ENCODE measurements at regions not wholly inside any gene's neighbourhood (a gene's known extent, or its start where the extent isn't known, plus 50 kb on each side); places are given as distances from the start of the nearest gene placed in this dataset.

DNA sequence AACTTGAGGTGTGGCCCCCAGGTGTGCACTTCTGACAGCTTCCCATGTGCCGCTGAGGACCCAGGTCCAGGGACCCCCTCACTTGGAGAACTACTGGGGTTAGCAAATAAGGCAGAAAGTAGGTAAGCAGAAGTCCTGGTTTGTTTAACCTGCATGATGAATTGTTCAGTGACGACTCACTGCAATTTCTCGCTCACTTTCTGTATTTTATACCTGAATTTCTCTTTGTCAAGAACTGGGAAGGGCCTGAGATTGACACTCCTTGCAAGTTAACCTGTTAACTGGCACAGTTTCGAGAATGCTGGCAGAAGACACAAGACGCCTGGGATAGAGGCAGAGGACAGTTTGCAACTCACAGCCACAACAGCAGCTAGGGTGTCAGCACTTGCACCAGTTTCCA, 164.5 kb upstream of the NCK2 start:
- peaks cover 59% of the 10 kb centered on the region for H3K4me1 Mint-ChIP-seq (ENCODE audit: low read depth)
- no peaks in the 10 kb centered on the region for H3K9me3 Mint-ChIP-seq
- H3K27ac Mint-ChIP-seq: no peak overlapping the region
- H3K36me3 Mint-ChIP-seq (ENCODE audit: low read depth): no peaks in the 10 kb centered on the region
- H3K27me3 Mint-ChIP-seq: no peaks in the 10 kb centered on the region
- no peak overlapping the region for H3K4me3 Mint-ChIP-seq

GRCh38 chr2:105578166-105578565, 166.5 kb upstream of the NCK2 start:
- Mint-ChIP-seq H3K4me3 (no peak overlapping the region), H3K27ac (no peak overlapping the region), H3K36me3 (ENCODE audit: low read depth) (no peaks in the 10 kb centered on the region), H3K9me3 (no peaks in the 10 kb centered on the region), H3K4me1 (ENCODE audit: low read depth) (peaks cover 42% of the 10 kb centered on the region), H3K27me3 (no peaks in the 10 kb centered on the region)

GRCh38 chr2:105577762-105578161, 166.9 kb upstream of the NCK2 start:
- H3K4me1 Mint-ChIP-seq (ENCODE audit: low read depth): peaks cover 39% of the 10 kb centered on the region
- no peak overlapping the region for H3K4me3 Mint-ChIP-seq
- no peaks in the 10 kb centered on the region for H3K9me3 Mint-ChIP-seq
- H3K27ac Mint-ChIP-seq: no peak overlapping the region
- no peaks in the 10 kb centered on the region for H3K27me3 Mint-ChIP-seq
- no peaks in the 10 kb centered on the region for H3K36me3 Mint-ChIP-seq (ENCODE audit: low read depth)

GRCh38 chr2:105576440-105577241, 168.1 kb upstream of the NCK2 start:
- Mint-ChIP-seq H3K4me1 (ENCODE audit: low read depth) (peaks cover 29% of the 10 kb centered on the region), H3K36me3 (ENCODE audit: low read depth) (no peaks in the 10 kb centered on the region), H3K27ac (peak overlapping the region; percentile 47), H3K4me3 (no peak overlapping the region), H3K9me3 (no peaks in the 10 kb centered on the region), H3K27me3 (no peaks in the 10 kb centered on the region)

- Mint-ChIP-seq H3K27ac (no peak overlapping the region), H3K4me3 (no peak overlapping the region), H3K9me3 (no peaks in the 10 kb centered on the region), H3K27me3 (no peaks in the 10 kb centered on the region), H3K36me3 (ENCODE audit: low read depth) (no peaks in the 10 kb centered on the region), H3K4me1 (ENCODE audit: low read depth) (peaks cover 23% of the 10 kb centered on the region)
Measured at GRCh38 chr2:105576050-105576439, 168.7 kb upstream of the NCK2 start.

DNA sequence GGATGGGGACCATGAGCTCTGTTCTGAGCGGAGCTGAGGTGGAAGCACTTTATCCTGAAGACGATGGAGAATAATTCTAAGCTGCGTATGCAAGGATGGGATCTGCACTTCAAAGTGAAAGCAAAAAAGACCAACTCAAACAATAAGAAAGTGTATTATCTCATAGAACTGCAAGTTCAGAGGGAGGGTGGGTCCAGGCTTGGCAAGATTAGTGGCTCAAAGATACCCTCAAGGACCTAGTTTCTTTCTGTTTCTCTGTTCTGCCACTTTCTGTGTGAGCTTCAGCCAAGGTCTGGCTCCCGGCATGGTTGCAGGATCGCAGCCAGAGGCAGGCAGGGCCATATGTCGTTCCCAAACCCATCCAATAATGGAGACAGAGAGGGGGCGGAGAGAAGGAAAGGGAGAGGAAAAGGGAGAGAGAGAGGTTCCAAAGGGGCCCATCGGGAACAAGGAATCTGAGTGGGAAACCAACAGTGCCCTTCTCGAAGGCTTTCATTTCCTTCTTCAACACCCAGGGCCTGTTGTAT, 169.2 kb upstream of the NCK2 start:
- H3K27ac Mint-ChIP-seq: no peak overlapping the region
- H3K9me3 Mint-ChIP-seq: no peaks in the 10 kb centered on the region
- H3K4me3 Mint-ChIP-seq: no peak overlapping the region
- peaks cover 19% of the 10 kb centered on the region for H3K4me1 Mint-ChIP-seq (ENCODE audit: low read depth)
- H3K36me3 Mint-ChIP-seq (ENCODE audit: low read depth): no peaks in the 10 kb centered on the region
- no peaks in the 10 kb centered on the region for H3K27me3 Mint-ChIP-seq

- H3K4me3 Mint-ChIP-seq: no peak overlapping the region
- no peak overlapping the region for H3K27ac Mint-ChIP-seq
- peaks cover 19% of the 10 kb centered on the region for H3K4me1 Mint-ChIP-seq (ENCODE audit: low read depth)
- H3K36me3 Mint-ChIP-seq (ENCODE audit: low read depth): no peaks in the 10 kb centered on the region
- no peaks in the 10 kb centered on the region for H3K9me3 Mint-ChIP-seq
- H3K27me3 Mint-ChIP-seq: peaks cover 5% of the 10 kb centered on the region
Measured at GRCh38 chr2:105574796-105575344, 169.8 kb upstream of the NCK2 start.

GRCh38 chr2:105573910-105574655, 170.6 kb upstream of the NCK2 start:
- Mint-ChIP-seq H3K27ac (no peak overlapping the region), H3K9me3 (no peaks in the 10 kb centered on the region), H3K4me1 (ENCODE audit: low read depth) (peaks cover 19% of the 10 kb centered on the region), H3K27me3 (peaks cover 6% of the 10 kb centered on the region), H3K36me3 (ENCODE audit: low read depth) (no peaks in the 10 kb centered on the region), H3K4me3 (no peak overlapping the region)

GRCh38 chr2:105573490-105573889, 171.2 kb upstream of the NCK2 start:
- H3K36me3 Mint-ChIP-seq (ENCODE audit: low read depth): no peaks in the 10 kb centered on the region
- H3K4me3 Mint-ChIP-seq: no peak overlapping the region
- no peaks in the 10 kb centered on the region for H3K9me3 Mint-ChIP-seq
- H3K4me1 Mint-ChIP-seq (ENCODE audit: low read depth): peaks cover 19% of the 10 kb centered on the region
- H3K27ac Mint-ChIP-seq: no peak overlapping the region
- peaks cover 6% of the 10 kb centered on the region for H3K27me3 Mint-ChIP-seq

DNA sequence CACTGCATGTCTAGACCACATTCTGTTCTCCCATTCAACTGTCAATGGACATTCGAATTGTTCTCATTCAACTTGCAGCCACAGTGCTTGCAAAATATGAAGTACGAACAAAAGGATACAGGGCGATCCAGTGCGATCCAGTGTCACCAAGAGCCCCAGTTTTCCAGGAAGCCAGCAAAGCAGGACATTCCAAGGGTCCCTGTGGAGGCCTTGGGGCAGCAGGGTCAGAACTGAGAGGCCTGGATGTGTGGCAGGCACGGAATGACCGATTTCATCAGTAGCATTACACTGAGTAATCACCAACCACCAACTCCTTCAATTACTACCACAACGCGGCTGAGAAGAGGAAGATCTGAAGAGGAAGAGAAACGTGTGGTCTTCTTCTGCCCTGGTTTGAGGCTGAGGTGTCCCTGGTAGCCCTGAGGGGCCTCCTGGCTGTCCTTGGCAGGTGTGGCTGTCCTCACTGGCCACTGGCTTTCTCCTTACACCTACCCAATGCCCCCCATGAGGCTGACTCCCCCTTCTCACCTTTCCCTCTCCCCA, 172.7 kb upstream of the FHL2 start:
- Mint-ChIP-seq H3K9me3 (no peaks in the 10 kb centered on the region), H3K4me3 (no peak overlapping the region), H3K27me3 (peaks cover 6% of the 10 kb centered on the region), H3K4me1 (ENCODE audit: low read depth) (peaks cover 13% of the 10 kb centered on the region), H3K27ac (no peak overlapping the region), H3K36me3 (ENCODE audit: low read depth) (no peaks in the 10 kb centered on the region)

DNA sequence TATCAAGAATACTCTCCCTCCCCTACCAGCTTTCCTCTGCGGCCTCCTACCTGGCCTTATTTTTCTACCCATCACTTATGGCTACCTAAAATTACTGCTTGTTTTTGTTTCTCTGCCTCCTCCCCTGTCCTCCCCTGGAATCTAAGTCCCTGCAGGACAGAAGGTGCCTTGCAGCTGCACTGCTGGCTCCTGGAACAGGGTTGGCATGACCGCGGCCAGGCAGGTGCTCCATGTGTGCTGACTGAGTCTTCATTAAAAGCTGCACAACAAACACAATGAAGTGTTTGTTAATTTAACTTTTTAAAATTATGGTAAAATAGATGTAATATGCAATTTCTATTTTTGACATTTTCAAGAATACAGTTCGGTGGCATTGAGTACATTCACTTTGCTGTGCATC, 171.9 kb upstream of the FHL2 start:
- no peaks in the 10 kb centered on the region for H3K36me3 Mint-ChIP-seq (ENCODE audit: low read depth)
- H3K9me3 Mint-ChIP-seq: no peaks in the 10 kb centered on the region
- peaks cover 6% of the 10 kb centered on the region for H3K27me3 Mint-ChIP-seq
- H3K4me3 Mint-ChIP-seq: no peak overlapping the region
- no peak overlapping the region for H3K27ac Mint-ChIP-seq
- H3K4me1 Mint-ChIP-seq (ENCODE audit: low read depth): peaks cover 9% of the 10 kb centered on the region

- no peak overlapping the region for H3K4me3 Mint-ChIP-seq
Measured at GRCh38 chr2:105570326-105570725, 171.5 kb upstream of the FHL2 start.

GRCh38 chr2:105569606-105570005, 170.8 kb upstream of the FHL2 start:
- Mint-ChIP-seq H3K4me1 (ENCODE audit: low read depth) (peaks cover 7% of the 10 kb centered on the region), H3K4me3 (no peak overlapping the region), H3K27me3 (peaks cover 6% of the 10 kb centered on the region), H3K27ac (no peak overlapping the region), H3K36me3 (ENCODE audit: low read depth) (no peaks in the 10 kb centered on the region), H3K9me3 (no peaks in the 10 kb centered on the region)

More at GRCh38 chr2:105570326-105570725, 171.5 kb upstream of the FHL2 start:
- H3K27me3 Mint-ChIP-seq: peaks cover 6% of the 10 kb centered on the region
- H3K9me3 Mint-ChIP-seq: no peaks in the 10 kb centered on the region
- peaks cover 7% of the 10 kb centered on the region for H3K4me1 Mint-ChIP-seq (ENCODE audit: low read depth)
- H3K36me3 Mint-ChIP-seq (ENCODE audit: low read depth): no peaks in the 10 kb centered on the region
- no peak overlapping the region for H3K27ac Mint-ChIP-seq

DNA sequence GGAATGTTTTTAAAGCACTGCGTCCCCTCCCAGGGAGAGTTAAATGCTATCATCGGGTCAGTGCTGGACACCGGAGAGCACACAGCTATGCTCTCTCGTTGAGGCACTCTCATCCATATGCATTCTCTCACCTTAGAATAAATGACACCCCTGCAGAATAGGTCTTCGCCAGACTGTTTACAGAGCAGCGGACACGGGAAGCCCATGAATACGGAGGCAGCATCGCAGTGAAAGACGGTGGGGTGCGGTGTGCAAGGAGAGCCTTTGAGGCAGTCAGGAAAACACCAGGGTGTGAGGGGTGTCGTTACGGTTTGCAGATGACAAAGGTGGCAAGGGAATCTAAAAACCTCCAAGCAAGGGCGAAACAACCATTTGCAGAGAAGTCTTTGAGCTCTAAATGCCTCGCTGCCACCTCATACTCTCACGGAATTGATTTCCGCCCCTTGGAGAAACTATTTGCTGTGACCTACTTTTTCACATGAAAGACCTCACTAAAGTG, 169.2 kb upstream of the FHL2 start:
- Mint-ChIP-seq H3K9me3 (no peaks in the 10 kb centered on the region), H3K4me1 (ENCODE audit: low read depth) (peaks cover 4% of the 10 kb centered on the region), H3K27ac (no peak overlapping the region), H3K36me3 (ENCODE audit: low read depth) (no peaks in the 10 kb centered on the region), H3K27me3 (peaks cover 6% of the 10 kb centered on the region), H3K4me3 (peak overlapping the region; percentile 2)
